ENCODE measurements at regions not wholly inside any gene's neighbourhood (a gene's known extent, or its start where the extent isn't known, plus 50 kb on each side); places are given as distances from the start of the nearest gene placed in this dataset.

DNA sequence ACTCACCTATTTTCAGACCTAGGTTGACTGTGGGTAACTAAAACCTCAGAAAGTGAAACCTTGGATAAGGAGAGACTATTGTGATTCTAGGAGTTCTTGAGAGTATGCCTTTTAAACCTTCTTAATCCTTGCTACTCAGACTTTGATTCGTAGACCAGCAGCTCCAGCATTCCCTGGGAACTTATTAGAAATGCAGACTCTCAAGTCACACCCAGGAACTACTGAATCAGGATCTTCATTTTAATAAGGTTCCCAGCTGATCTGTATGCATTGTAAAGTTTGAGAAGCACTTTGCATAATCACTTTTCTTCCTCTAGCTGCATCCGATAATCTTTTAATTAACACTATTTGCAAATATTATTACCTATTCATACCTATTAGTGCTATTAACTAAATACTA, 480.3 kb upstream of the KCNMB2 start:
- DNase-seq = no peak

DNA sequence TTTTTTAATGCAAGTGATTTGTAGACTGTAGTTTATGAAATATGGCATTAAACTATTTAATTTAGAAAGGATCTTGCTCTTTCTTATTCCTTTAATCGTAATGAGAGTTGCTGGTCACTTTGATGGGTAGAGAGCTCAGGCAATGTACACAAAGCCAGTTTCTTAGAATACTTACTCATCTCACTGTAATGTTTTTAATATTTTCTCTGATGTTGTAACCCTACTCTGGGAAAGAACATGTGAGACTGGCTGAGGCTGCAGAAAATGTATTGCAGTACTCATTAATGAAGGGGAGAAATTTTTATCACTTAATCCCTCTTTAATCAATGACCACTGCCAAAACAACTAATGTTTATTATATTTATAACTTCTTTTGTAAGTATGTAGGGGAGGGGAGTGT, 479.4 kb upstream of the KCNMB2 start:
- DNase-seq = no peak

DNA sequence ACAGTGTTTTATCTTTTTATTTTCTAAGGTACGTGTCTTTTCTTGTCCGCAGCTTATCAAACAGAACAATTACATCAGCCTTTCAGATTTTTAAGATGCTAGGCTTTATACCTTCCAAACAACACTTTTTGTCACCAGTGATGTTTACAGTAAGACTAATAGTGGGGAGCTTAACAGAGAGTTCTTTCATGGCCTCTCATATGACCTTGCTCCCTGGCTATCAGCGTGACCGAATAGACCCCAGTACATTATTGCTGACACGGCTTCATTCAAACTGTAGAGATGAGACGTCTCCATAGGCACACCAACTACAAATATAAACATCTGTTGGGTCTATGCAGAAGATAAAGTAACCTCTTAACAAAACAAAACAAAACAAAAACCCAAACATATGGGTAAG, 477.6 kb upstream of the KCNMB2 start:
- no peak for DNase-seq

DNA sequence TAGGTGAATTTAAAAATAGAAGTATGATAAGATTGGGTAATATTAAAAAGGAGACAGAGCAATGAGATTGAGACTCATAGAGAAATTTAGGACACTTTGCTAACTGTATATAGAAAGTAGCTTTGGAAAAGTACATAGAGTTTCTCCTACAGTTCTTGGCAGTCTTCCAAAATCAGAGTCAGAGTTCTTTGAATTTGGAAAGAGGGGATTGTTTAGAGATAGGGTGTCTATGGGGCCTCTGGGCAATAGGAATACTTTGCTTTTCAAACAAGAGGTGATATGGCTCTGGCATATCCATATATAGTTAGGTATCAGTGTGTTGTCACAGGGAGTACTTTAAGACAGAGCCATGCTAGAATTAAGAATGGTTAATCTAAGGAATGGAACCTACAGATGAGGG, 477.1 kb upstream of the KCNMB2 start:
- peak; percentile 29 for DNase-seq

DNA sequence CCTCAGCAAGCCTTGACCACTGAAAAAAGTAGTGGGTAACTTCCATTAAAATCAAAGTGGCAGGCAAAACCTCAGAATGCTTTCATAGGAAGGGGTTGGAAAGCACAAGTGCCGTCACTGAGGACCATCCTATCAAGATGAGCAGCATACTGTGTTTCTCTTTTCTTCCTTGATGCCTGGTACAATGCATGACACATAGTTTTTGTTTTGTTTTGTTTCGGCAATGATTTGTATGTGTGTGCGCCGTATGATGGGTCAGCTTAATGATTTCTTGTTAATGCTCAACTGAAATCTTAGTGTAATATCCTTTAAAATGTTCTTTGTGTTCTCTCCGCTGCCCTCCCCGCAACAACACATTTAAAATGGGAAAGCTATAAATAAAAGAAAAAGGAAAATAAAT, 476.4 kb upstream of the KCNMB2 start:
- DNase-seq = no peak

DNA sequence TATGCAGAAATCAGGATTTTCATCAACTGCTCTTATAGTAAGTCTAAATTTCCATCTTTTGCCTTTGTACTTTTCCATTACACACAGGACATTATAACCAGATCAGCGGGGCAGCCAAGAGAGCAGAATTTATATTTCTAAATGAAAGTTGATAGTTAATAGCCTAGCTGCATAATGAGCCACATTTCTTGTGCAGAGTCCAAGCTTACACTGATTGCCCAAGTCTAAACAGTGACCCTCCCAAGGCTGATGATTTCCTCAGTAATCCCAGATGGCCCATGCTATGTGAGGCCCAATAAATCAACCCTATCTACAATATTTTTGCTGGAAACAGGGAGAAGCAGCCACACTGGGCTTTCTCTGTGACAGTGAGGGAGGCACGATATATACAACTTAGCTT, 475.8 kb upstream of the KCNMB2 start:
- DNase-seq = no peak

DNA sequence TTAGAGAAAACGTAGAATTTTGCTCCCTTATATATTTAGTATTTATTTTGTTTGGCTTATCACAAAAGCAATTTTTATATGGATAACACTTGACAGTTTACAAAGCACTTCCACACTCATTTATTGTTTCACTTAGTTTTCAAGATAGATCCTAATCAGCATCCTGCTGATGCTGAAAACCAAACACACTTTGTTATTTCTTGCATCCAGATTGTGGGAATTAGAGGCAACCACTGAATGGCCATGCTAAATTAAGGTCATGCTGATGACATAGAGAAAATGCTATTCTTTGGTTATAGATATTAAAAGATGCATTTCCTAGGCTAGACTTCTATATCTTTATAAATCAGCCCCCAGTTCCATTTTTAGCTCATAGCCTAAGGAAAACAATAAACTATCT, 474.1 kb upstream of the KCNMB2 start:
- DNase-seq = no peak

DNA sequence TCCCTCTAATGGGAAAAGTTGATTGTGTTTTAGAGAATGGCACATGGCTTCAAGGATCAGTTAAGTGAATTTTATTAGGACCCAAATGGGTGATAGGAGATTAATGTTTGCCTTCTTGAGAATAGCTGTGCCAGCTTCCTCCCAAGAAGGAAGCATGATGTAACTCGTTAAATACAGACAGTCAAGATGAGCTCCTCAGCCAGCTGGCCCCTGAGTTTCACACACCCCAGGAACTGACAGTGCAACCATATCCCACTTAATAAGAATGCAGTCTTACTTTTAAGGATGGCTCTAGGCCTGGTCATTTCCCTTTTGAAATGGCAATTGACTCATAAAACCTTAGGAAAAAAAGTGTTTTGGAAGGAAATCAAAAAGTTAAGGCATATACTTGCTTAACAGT, 472.8 kb upstream of the KCNMB2 start:
- peak; percentile 45 for DNase-seq

DNA sequence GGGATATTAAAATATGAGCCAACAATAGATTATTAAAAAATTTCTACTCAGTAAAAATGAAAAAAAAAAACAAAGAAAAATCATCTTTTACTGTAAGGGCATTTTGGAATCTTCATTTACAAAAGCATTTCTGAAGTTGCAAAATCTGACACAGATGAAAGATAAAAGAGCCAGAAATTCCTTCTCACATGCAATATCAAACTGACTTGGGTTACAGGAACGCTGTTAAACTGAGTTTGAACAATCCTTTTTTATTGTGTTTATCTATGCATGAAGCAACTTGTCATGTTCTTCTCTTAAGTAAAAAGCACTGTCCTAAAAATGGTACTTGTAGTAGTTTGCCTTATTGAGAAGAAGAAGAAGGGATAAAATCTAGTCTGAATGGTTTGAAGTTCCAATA, 468.5 kb upstream of the KCNMB2 start:
- DNase-seq = no peak

DNA sequence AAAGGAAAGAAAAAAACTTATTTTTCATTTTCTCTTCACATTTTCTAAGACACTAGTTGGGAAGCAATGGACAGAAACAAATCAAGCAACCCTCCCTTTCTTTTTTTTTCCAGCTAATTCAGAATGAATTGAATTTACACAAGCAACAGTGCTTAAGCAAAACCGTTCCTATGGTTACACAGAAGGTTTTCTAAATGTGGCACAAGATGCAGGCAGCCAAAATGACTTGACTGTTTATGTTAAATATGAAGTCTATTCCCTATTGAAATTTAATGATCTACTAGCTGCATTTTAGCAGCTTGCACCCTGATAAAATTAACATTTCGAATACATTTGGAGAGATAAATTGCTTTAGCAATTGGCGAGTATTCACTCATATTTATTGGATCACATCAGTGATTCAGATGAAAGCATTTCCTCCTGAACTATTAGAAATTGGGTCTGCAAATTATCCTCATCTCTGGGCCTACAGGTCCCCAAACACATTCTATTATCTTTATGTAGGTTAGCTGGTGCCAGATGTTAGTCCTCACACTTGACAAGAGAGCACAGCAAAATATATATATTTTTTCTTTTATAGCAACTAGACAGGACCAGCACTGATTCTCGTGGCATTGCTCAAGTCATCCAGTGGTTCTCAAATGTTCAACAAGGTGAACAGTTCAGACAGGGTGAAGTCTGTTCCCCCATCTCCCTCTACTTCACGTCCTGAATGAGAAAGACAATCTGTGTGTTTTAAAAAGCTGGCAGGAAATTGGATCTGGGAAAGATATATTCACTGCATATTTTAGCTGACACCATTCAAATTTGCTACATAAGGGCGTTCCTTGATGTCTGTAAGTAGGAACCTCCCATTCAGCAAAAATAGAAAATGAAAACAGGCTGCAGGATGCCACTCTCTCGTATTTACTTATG, 463.6 kb upstream of the KCNMB2 start:
- no peak for DNase-seq

DNA sequence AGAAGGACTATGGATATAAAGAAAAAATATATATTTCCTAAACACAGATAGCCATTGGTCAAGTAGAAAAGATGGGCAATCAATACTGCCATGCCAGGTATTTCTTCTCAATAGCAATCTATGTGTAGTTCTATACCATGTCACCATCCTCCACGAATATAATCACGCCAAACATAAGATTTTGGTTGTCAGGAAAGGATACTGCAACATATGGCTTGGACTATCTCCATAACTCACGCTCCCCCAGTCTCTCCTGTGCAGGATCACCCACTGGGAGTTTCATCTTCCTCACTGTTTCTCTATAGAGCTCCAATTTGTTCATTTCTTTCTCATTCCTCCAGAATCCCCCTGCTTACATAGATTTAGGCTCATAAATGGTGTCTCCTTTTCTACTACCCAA, 462.9 kb upstream of the KCNMB2 start:
- no peak for DNase-seq

DNA sequence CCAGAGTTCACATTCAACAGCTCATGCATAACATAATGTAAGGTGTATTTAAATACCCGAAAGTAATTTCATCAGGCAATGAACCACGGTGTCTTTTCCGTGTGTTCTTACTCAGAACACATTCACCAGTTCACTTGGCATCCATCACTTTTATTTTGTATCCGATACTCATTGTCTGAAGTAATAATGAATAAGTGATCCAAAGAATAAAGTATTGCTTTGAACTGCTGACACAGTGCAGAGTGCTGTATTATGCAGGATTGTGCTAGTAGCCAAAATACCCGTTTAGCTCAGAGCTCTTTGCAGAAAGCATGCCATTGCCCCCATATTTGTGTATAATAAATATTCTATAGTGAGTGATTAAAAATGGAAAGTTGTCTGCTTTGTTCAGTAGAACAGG, 460.9 kb upstream of the KCNMB2 start:
- DNase-seq = no peak

DNA sequence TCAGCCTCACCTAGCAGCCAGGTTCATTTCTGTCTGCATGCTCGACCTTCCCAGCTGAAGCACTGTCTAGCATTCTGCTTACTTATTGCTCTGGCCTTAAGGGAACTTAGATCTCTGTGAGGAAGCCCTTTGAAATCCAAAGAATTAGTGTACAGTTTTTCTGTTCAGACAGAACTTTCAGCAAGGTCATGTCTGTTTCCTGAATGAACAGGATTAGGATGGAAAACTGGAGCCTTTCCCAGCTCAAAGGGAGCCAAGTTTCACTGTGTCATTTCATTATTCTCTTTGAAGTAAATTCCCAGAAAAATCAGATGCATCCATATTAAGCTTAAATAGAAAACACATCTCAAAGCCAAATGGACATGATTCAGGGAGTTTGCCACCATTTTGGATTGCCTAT, 457.3 kb upstream of the KCNMB2 start:
- peak; percentile 26 for DNase-seq

DNA sequence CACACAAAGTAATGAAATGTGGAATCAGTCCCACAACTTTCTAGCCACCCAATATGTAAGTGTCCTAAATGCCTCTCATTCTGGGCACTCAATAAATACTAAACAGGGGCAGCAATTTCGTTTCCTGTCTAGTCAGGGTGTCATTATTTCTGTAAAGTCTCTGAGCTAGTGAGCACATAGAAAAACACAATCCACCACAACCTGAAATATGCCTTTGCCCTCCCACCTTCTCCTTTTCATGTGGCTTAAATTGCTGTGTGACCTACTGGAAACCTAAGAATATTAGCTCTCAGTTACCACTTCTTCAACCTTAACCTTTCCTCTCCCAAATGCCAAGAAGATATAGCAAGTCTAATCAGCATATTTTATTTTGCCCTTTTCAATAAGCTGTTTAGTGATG, 456.3 kb upstream of the KCNMB2 start:
- no peak for DNase-seq

DNA sequence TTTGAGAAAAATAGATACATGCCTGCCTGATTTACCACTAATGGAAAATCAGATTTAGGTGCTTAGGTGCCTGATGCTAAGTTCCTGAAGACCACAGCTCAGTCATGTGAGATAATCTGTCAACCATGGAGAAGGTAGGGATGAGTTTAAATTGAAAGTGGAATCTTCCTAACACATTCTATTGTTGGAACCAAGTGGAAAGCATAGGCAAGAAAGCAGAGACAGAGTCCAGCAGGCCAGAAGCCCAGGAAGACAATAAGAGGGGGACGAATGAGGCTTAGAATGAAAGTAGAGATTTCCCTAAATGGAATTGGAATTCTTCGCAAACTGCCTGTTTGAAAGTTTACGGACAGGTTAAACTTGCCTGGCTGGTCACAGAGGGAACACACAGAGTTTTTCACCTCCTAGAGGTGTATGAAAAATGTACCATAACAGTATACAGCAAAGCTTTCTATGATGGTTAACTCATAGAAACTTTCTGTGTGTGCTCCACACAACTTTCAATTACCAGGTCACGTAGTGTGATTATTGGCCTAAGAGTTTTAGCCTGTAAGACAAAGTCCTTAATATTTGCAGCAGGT, 453.8 kb upstream of the KCNMB2 start:
- DNase-seq = no peak

DNA sequence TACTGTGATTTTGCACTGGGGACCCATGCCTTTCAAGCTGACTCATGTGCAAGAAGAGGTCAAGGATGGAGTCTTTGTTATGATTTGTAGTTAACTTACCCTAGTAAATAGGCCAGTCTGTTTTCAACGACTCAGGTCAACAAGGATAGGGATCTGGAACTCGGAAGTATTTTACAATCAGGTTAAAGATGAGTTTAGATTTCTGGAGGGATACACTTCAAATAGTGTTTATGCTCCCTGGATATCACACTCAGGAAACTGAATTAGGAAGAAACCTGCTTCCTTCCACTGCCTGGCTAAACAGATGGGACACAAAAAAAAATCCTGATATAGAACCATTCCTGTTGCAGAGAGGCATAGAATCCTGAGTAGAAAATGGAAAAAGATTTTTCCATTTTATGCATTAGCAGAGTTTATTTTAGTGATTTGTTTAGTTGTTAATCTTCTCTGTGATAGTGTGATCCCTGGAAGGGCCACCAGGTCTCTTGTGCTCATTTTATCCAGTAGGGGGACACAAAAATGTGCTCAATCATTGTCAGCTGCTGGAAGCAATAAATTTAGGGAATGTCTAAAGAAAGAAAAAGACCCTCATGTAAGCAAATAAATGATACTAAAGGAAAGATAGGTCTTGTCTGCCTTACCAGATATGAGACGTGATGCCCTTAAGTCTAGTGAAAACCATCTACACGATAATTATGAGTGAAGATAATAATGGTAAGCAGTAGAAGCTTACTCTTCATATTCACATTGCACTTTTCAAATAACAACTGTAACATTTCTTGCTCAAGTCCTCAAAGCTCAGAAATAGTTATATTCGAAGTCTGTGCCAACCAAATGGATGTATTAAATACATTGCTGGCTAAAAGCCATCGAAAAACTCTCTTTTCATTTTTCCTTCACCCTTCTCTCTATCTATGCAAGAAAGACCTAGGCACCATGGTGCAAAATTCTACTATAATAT, 452.1 kb upstream of the KCNMB2 start:
- DNase-seq = peak; percentile 77

DNA sequence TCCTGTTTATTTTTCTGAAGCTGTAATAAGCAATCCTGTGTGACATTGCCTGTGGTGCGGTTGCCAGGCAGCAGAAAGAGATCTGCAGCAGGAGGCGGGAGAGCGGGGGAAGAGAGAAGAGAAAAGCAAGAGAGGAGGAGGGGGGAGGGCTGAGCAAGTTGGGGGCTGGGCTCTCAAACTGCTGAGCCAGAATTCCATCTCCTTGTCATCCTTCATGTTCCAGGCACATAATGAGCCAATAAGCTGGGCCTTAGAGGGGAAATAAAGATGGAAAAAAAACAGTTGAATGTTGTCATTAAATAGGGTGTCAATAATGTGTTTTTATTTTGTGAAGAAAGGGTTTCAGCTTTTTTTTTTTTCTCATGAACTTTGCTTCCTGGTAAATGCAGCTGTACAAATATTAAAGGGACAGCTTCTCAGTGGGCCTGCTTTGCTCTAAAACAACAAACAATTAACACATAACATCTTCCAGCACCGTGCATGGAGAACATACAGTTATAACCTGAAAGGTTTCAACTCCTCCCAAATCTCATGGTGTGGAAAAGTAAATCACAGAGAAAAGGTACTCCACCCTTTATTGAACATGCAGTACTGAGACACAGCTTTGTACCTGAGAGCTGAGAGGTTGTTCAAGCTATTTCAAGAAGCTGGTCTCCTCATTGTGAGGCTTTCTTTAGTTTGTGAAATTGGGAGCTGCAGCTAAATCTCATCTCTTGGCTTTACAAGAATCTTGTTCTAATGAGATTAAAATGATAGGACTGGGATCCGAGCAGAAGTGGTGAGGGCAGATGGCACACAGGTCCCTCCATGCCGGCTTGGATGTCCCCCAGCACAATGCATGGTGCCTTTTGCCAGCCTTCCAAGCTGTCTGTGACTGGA, 451.1 kb upstream of the KCNMB2 start:
- peak; percentile 98 for DNase-seq

DNA sequence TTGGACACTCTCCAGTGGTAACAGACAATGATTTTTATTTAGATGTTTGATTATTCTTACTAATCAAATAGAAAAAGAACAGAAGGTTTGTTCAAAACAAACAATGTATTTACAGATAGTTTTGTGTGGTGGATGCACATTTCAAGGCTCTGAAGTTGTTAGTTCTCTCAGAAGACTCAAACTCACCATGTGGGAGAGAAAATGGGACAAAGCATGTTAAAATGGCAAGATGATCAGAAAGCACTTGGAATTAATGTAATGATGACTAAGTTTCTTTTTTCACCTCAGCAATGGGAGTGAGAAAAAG, 450.5 kb upstream of the KCNMB2 start:
- no peak for DNase-seq

DNA sequence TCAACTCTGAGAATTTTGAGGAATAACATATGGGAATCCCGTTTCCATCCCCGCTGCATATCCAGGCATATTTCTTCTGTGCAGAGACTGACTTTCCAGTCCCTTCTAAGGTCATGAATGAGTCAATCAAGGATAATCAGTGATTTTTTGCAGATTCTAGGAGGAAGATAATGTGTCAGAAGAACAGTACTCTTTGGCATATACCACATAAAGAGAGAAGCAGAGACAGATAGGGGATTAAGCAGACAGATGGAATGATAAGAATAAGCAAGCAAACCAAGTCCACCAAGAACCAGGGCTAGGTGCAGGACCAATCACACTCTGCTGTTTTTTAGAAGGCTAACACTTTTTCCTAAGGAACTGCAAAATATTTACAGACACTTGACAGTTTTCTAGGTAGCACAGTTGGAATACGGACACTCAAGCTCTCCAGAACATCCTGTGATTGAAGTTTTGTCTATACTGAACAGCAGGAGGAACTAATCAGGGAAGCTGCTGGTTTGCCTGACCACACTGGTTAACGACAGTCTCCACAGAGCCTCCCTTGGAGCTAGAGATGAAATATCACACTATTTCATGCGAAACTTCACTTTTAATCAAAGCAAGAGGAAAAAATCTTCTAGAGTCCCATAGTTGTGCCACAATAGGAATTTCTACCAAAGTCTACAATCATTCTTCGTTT, 450.0 kb upstream of the KCNMB2 start:
- DNase-seq = peak; percentile 69

DNA sequence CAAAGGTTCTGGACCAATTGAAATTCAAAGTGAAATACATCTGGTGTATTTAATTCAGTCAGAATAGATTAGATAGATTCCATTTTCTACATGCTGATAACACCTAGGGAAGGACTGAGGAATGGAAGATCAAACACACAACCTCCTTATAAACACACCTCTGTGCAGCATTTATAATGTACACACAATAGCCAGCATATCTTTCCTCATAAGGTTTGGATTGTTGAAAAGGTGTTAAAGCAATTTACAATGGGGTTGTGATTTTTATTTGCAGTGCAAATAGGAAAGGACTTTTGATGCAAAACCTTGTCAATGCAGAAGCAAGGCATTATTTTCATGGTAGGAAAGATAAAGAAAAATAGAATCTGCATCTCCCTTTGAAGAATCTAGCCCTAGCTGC, 448.9 kb upstream of the KCNMB2 start:
- DNase-seq = no peak

DNA sequence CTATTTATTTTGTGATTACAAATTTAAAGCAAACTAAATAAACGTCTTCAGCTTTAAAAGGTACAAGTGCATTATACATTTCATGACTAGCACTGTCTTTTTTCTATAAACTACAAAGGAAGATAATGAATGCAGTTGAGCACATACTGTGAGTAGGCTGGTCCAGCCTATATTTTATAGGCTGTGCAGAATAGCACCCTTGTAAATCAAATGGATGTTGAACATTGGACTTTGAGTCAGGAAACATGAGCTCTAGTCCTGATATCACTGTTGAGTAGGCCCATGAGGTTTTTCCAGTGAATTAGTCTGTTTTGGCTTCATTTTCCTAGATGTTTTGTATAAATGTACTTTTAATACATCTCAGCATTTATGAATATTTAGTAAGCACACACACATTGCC, 447.3 kb upstream of the KCNMB2 start:
- DNase-seq = no peak

DNA sequence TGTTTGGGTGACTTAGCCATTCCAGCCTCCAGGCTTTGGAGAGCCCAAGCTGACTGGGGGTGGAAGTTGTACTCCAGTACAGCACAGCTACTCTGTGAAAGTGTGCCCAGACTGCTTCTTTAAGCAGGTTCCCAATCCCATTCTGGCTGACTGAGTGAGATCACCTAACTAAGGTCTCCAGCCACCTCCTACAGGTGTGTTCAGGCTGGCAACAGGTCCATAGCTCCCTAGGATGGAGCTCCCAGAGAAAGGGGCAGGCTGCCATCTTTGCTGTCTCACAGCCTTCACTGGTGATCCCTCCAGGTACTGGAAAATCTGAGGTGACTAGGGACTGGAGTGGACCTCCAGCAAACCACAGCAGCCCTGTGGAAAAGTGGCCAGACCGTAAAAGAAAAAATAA, 445.3 kb upstream of the KCNMB2 start:
- DNase-seq = no peak

Data from NCI-H82 (cell line).